ENCODE measurements at regions not wholly inside any gene's neighbourhood (a gene's known extent, or its start where the extent isn't known, plus 50 kb on each side); places are given as distances from the start of the nearest gene placed in this dataset.

DNA sequence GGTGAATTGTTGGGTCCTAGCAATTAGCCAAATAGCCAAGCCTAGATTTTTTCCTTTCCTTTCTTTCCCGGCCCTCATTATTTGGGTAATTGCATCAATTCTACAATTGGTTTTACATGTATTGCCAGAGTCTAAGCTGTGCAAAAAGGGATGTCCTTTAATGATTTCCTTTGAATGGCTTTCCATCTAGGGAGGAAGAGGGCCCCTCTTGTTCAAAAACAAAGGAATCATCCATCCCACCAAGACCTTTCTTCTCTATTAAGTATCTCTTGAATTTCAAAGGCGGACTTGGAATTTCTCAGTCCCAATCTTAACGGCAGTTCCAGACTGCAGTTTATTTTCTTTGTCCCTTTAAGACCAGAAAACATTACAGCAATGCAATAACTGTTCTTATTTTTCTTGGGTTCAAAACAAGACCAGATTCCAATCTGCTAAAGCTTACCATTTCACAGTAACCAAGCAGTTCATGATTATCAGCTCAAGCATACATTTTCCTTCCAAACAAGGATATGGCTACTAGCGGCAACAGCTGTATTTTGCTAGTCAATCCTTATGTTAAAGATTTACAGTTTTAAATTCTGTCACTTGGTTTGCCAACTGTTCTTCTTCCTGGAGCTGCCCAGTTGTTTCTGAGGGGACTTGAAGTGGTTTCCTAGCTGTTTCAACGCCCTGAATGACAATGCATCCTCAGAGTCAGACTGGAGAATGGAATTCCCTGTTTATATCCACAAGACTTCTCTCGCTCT is 91.4 kb upstream of the LRIG1 start:
- TF ChIP-seq ZNF785 (tag by site-specific recombination; IDR thresholded peaks at IDR 0.05) = no peak
- TF ChIP-seq, protein P1, sequence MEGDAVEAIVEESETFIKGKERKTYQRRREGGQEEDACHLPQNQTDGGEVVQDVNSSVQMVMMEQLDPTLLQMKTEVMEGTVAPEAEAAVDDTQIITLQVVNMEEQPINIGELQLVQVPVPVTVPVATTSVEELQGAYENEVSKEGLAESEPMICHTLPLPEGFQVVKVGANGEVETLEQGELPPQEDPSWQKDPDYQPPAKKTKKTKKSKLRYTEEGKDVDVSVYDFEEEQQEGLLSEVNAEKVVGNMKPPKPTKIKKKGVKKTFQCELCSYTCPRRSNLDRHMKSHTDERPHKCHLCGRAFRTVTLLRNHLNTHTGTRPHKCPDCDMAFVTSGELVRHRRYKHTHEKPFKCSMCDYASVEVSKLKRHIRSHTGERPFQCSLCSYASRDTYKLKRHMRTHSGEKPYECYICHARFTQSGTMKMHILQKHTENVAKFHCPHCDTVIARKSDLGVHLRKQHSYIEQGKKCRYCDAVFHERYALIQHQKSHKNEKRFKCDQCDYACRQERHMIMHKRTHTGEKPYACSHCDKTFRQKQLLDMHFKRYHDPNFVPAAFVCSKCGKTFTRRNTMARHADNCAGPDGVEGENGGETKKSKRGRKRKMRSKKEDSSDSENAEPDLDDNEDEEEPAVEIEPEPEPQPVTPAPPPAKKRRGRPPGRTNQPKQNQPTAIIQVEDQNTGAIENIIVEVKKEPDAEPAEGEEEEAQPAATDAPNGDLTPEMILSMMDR (tag by site-specific recombination; IDR thresholded peaks at IDR 0.05) = no peak
- no peak for TF ChIP-seq KLF9 (tag by site-specific recombination; IDR thresholded peaks at IDR 0.05; ENCODE audit: low read depth)
- TF ChIP-seq, protein P2, sequence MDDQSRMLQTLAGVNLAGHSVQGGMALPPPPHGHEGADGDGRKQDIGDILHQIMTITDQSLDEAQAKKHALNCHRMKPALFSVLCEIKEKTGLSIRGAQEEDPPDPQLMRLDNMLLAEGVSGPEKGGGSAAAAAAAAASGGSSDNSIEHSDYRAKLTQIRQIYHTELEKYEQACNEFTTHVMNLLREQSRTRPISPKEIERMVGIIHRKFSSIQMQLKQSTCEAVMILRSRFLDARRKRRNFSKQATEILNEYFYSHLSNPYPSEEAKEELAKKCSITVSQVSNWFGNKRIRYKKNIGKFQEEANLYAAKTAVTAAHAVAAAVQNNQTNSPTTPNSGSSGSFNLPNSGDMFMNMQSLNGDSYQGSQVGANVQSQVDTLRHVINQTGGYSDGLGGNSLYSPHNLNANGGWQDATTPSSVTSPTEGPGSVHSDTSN (CRISPR knock-in tag; IDR thresholded peaks at IDR 0.05) = no peak
- TF ChIP-seq ZNF629 (tag by site-specific recombination; IDR thresholded peaks at IDR 0.05) = no peak
- no peak for TF ChIP-seq ZNF777 (tag by site-specific recombination; IDR thresholded peaks at IDR 0.05; ENCODE audit: borderline replicate concordance)
- TF ChIP-seq ZBTB1 (tag by site-specific recombination; IDR thresholded peaks at IDR 0.05) = no peak
- no peak for TF ChIP-seq REPIN1 (tag by site-specific recombination; IDR thresholded peaks at IDR 0.05; ENCODE audit: low read depth)

All from HEK293 (cell line).